ENCODE measurements at regions not wholly inside any gene's neighbourhood (a gene's known extent, or its start where the extent isn't known, plus 50 kb on each side); places are given as distances from the start of the nearest gene placed in this dataset.

DNA sequence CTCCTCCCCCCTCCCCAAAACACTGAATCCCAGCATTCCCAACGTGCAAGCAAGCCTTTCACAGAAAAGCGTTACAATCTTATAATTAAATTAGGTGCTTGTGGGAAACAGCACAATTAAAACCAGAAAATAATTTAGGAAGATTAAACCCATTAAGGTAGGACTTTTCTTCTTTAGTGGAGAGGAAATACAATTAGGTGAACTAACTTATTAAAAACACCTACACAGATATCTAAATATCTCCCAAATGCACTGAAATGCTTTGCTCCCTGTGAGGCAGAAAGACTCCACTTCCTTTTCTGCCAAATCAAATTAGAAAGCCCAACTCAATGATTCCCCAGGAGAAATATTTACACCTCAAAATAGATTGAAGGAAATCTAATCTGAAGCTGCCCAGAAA, 60.9 kb upstream of the ETS2 start (continued):
- TF ChIP-seq, protein P1, sequence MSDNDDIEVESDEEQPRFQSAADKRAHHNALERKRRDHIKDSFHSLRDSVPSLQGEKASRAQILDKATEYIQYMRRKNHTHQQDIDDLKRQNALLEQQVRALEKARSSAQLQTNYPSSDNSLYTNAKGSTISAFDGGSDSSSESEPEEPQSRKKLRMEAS (CRISPR knock-in tag; IDR thresholded peaks at IDR 0.05) = no peak
- TF ChIP-seq MCM5 (IDR thresholded peaks at IDR 0.05; ENCODE audit: low read depth) (no peak), TSC22D4 (tag; IDR thresholded peaks at IDR 0.05) (no peak), ZNF239 (CRISPR knock-in tag; IDR thresholded peaks at IDR 0.05) (no peak)
- TF ChIP-seq, protein P2, sequence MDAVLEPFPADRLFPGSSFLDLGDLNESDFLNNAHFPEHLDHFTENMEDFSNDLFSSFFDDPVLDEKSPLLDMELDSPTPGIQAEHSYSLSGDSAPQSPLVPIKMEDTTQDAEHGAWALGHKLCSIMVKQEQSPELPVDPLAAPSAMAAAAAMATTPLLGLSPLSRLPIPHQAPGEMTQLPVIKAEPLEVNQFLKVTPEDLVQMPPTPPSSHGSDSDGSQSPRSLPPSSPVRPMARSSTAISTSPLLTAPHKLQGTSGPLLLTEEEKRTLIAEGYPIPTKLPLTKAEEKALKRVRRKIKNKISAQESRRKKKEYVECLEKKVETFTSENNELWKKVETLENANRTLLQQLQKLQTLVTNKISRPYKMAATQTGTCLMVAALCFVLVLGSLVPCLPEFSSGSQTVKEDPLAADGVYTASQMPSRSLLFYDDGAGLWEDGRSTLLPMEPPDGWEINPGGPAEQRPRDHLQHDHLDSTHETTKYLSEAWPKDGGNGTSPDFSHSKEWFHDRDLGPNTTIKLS (IDR thresholded peaks at IDR 0.05; ENCODE audit: borderline replicate concordance, low read depth) = no peak
- TF ChIP-seq, protein P3, sequence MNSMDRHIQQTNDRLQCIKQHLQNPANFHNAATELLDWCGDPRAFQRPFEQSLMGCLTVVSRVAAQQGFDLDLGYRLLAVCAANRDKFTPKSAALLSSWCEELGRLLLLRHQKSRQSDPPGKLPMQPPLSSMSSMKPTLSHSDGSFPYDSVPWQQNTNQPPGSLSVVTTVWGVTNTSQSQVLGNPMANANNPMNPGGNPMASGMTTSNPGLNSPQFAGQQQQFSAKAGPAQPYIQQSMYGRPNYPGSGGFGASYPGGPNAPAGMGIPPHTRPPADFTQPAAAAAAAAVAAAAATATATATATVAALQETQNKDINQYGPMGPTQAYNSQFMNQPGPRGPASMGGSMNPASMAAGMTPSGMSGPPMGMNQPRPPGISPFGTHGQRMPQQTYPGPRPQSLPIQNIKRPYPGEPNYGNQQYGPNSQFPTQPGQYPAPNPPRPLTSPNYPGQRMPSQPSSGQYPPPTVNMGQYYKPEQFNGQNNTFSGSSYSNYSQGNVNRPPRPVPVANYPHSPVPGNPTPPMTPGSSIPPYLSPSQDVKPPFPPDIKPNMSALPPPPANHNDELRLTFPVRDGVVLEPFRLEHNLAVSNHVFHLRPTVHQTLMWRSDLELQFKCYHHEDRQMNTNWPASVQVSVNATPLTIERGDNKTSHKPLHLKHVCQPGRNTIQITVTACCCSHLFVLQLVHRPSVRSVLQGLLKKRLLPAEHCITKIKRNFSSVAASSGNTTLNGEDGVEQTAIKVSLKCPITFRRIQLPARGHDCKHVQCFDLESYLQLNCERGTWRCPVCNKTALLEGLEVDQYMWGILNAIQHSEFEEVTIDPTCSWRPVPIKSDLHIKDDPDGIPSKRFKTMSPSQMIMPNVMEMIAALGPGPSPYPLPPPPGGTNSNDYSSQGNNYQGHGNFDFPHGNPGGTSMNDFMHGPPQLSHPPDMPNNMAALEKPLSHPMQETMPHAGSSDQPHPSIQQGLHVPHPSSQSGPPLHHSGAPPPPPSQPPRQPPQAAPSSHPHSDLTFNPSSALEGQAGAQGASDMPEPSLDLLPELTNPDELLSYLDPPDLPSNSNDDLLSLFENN (IDR thresholded peaks at IDR 0.05; ENCODE audit: low read depth in 2 of 2, low read length in 2 of 2) = no peak
